ENCODE measurements at regions not wholly inside any gene's neighbourhood (a gene's known extent, or its start where the extent isn't known, plus 50 kb on each side); places are given as distances from the start of the nearest gene placed in this dataset.

- Mint-ChIP-seq H3K36me3 (ENCODE audit: low read depth, unreplicated experiment) (peaks cover 11% of the 10 kb centered on the region), H3K27me3 (ENCODE audit: unreplicated experiment) (peaks cover 5% of the 10 kb centered on the region), H3K4me3 (ENCODE audit: unreplicated experiment) (no peak overlapping the region), H3K9me3 (ENCODE audit: unreplicated experiment) (peaks cover 5% of the 10 kb centered on the region), H3K27ac (ENCODE audit: unreplicated experiment) (no peak overlapping the region), H3K4me1 (ENCODE audit: unreplicated experiment) (peaks cover 3% of the 10 kb centered on the region)
- no peak for DNase-seq (ENCODE audit: low spot score)
- TF ChIP-seq, protein P1, sequence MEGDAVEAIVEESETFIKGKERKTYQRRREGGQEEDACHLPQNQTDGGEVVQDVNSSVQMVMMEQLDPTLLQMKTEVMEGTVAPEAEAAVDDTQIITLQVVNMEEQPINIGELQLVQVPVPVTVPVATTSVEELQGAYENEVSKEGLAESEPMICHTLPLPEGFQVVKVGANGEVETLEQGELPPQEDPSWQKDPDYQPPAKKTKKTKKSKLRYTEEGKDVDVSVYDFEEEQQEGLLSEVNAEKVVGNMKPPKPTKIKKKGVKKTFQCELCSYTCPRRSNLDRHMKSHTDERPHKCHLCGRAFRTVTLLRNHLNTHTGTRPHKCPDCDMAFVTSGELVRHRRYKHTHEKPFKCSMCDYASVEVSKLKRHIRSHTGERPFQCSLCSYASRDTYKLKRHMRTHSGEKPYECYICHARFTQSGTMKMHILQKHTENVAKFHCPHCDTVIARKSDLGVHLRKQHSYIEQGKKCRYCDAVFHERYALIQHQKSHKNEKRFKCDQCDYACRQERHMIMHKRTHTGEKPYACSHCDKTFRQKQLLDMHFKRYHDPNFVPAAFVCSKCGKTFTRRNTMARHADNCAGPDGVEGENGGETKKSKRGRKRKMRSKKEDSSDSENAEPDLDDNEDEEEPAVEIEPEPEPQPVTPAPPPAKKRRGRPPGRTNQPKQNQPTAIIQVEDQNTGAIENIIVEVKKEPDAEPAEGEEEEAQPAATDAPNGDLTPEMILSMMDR (IDR thresholded peaks at IDR 0.05; ENCODE audit: unreplicated experiment): no peak
Measured at GRCh38 chr12:116478243-116478773, 80.9 kb upstream of the MAP1LC3B2 start.

- TF ChIP-seq, protein P1 (IDR thresholded peaks at IDR 0.05; ENCODE audit: unreplicated experiment): no peak
- H3K4me1 Mint-ChIP-seq (ENCODE audit: unreplicated experiment): peaks cover 3% of the 10 kb centered on the region
- no peak overlapping the region for H3K4me3 Mint-ChIP-seq (ENCODE audit: unreplicated experiment)
- peaks cover 5% of the 10 kb centered on the region for H3K9me3 Mint-ChIP-seq (ENCODE audit: unreplicated experiment)
- no peak overlapping the region for H3K27ac Mint-ChIP-seq (ENCODE audit: unreplicated experiment)
- peaks cover 11% of the 10 kb centered on the region for H3K36me3 Mint-ChIP-seq (ENCODE audit: low read depth, unreplicated experiment)
- H3K27me3 Mint-ChIP-seq (ENCODE audit: unreplicated experiment): peaks cover 5% of the 10 kb centered on the region
- no peak for DNase-seq (ENCODE audit: low spot score)
Measured at GRCh38 chr12:116480210-116480810, 78.9 kb upstream of the MAP1LC3B2 start.

DNA sequence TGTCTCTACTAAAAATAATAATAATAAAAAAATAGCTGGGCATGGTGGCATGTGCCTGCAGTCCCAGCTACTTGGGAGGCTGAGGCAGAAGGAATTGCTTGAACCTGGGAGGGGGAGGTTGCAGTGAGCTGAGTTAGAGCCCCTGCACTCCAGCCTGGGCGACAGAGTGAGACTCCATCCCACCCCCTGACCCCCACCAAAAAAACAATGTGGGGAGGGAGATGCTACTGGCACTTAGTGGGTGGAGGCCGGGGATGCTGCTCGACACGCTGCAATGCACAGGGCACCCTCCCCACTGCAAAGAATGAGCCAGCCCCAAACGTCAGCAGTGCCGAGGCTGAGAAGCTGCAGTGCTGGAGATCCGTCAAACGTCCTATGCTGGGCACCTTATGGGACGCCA is 77.5 kb upstream of the MAP1LC3B2 start:
- DNase-seq (ENCODE audit: low spot score): no peak
- Mint-ChIP-seq H3K4me1 (ENCODE audit: unreplicated experiment) (peaks cover 3% of the 10 kb centered on the region), H3K27me3 (ENCODE audit: unreplicated experiment) (peaks cover 3% of the 10 kb centered on the region), H3K27ac (ENCODE audit: unreplicated experiment) (no peak overlapping the region), H3K36me3 (ENCODE audit: low read depth, unreplicated experiment) (peaks cover 11% of the 10 kb centered on the region), H3K4me3 (ENCODE audit: unreplicated experiment) (no peak overlapping the region), H3K9me3 (ENCODE audit: unreplicated experiment) (peaks cover 5% of the 10 kb centered on the region)
- TF ChIP-seq, protein P1 (IDR thresholded peaks at IDR 0.05; ENCODE audit: unreplicated experiment): no peak

- Mint-ChIP-seq H3K36me3 (ENCODE audit: low read depth, unreplicated experiment) (peaks cover 11% of the 10 kb centered on the region), H3K9me3 (ENCODE audit: unreplicated experiment) (peaks cover 5% of the 10 kb centered on the region), H3K27ac (ENCODE audit: unreplicated experiment) (no peak overlapping the region), H3K4me3 (ENCODE audit: unreplicated experiment) (no peak overlapping the region), H3K27me3 (ENCODE audit: unreplicated experiment) (peaks cover 3% of the 10 kb centered on the region), H3K4me1 (ENCODE audit: unreplicated experiment) (peaks cover 3% of the 10 kb centered on the region)
- no peak for DNase-seq (ENCODE audit: low spot score)
- TF ChIP-seq, protein P1 (IDR thresholded peaks at IDR 0.05; ENCODE audit: unreplicated experiment): no peak
Measured at GRCh38 chr12:116482179-116482578, 77.0 kb upstream of the MAP1LC3B2 start.

DNA sequence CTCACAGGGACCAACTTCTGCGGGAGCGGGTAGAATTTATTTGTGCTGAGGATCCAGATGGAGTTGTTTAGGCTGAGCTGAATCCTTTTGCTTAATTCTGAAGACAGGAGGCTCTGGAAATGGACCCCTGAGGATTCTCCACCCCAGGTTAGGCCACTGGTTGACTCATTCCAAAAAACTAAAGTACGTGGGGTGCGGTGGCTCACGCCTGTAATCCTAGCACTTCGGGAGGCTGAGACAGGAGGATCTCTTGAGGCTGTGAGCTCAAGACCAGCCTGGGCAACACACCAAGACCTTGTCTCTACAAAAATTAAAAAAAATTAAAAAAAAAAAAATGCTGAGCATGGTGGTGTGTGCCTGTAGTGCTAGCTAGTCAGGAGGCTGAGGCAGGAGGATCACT is 76.3 kb upstream of the MAP1LC3B2 start:
- peaks cover 5% of the 10 kb centered on the region for H3K9me3 Mint-ChIP-seq (ENCODE audit: unreplicated experiment)
- no peak overlapping the region for H3K27ac Mint-ChIP-seq (ENCODE audit: unreplicated experiment)
- peaks cover 11% of the 10 kb centered on the region for H3K36me3 Mint-ChIP-seq (ENCODE audit: low read depth, unreplicated experiment)
- H3K4me1 Mint-ChIP-seq (ENCODE audit: unreplicated experiment): peaks cover 3% of the 10 kb centered on the region
- peaks cover 3% of the 10 kb centered on the region for H3K27me3 Mint-ChIP-seq (ENCODE audit: unreplicated experiment)
- TF ChIP-seq, protein P1 (IDR thresholded peaks at IDR 0.05; ENCODE audit: unreplicated experiment): no peak
- H3K4me3 Mint-ChIP-seq (ENCODE audit: unreplicated experiment): no peak overlapping the region
- DNase-seq (ENCODE audit: low spot score): no peak

All from endothelial cell (in vitro differentiated cells).